Peyer's patch (tissue), 4 donors: ENCODE measurements at regions not wholly inside any gene's neighbourhood (a gene's known extent, or its start where the extent isn't known, plus 50 kb on each side); places are given as distances from the start of the nearest gene placed in this dataset.

Experiments used
- DNase-seq, 3 donors: peaks; one replicate each; pipeline ENCODE4 v3.0.0-alpha.2; 2017 to 2019
- H3K27ac ChIP-seq, 4 donors: fragments of 200-600 bp; sonication (generic); one replicate each; pipeline ENCODE4 v1.5.1; 2016 to 2019
- H3K27me3 ChIP-seq, 2 donors: fragments of 200-600 bp; sonication (generic); one replicate each; pipeline ENCODE4 v1.5.1; 2019
- H3K36me3 ChIP-seq, 3 donors: fragments of 200-600 bp; sonication (generic); one replicate each; pipeline ENCODE4 v1.5.1; 2016 to 2019
- H3K4me1 ChIP-seq, 4 donors: fragments of 200-600 bp; sonication (generic); one replicate each; pipeline ENCODE4 v1.5.1; 2016 to 2019
- H3K4me3 ChIP-seq, 4 donors: fragments of 200-600 bp; sonication (generic); 1 replicate in 3 of 4; 2 replicates in 1 of 4; pipeline ENCODE4 v1.5.1; 2016 to 2019; ENCODE audit warnings: mild to moderate bottlenecking in 1 of 4
- H3K9me3 ChIP-seq, 4 donors: fragments of 200-600 bp; sonication (generic); one replicate each; pipeline ENCODE4 v1.5.1; 2016 to 2019; ENCODE audit warnings: mild to moderate bottlenecking in 1 of 4
- POLR2A ChIP-seq, 2 donors: fragments of 450-650 bp; IDR thresholded peaks; one replicate each; pipeline ENCODE4 v1.5.1; 2017; ENCODE audit warnings: antibody characterized with exemption in 2 of 2, mild to moderate bottlenecking in 2 of 2, moderate library complexity in 2 of 2
- TF ChIP-seq, protein P1 (sequence below), 6 experiments: fragments of 450-650 bp in 4 of 6; fragments of 200-600 bp in 2 of 6; sonication (generic) in 1 of 6; IDR thresholded peaks; one replicate each; pipeline ENCODE4 v1.5.1; 2017 to 2019; ENCODE audit warnings: antibody characterized with exemption in 6 of 6, mild to moderate bottlenecking in 3 of 6, moderate library complexity in 1 of 6

DNA sequence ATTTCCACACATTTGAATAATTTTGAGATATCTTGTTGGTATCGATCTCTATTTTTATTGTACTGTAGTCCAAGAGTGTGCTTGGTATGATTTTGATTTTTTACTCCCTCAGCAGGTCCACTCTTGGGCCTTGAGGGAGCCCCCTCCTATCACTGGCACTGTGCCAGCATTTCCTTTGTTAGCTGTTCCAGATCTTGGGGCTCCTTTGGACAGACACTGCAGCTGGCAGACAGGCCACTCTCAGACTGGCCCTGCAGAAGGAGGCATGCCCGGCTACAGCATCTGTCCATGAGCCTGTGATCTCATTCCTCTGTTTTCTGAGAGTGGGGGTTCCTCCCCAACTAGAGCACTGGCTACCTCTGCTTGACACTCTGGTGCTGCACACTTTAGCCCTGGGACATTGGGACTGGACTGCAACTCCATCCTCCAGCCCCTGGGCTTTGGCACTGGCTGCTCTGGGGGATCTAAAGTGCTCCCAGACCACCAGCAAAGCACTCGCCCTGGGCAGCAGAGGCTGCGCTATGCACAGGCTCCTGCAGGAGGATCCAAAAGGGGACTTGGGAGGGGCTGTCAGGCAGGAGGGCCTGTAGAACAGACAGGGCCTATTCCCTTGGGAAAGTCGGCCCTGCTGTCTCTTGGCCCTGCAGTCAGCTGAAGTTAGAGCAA, 271.3 kb upstream of the DMAC1 start:
- DNase-seq, result no peak
- Histone ChIP-seq H3K9me3 (no peaks in the 10 kb centered on the region), H3K27me3 (no peaks in the 10 kb centered on the region), H3K27ac (no peak overlapping the region), H3K4me3 (no peak overlapping the region), H3K4me1 (no peaks in the 10 kb centered on the region), H3K36me3 (no peaks in the 10 kb centered on the region)
- no peak for TF ChIP-seq POLR2A (IDR thresholded peaks at IDR 0.05)
- TF ChIP-seq, protein P1, sequence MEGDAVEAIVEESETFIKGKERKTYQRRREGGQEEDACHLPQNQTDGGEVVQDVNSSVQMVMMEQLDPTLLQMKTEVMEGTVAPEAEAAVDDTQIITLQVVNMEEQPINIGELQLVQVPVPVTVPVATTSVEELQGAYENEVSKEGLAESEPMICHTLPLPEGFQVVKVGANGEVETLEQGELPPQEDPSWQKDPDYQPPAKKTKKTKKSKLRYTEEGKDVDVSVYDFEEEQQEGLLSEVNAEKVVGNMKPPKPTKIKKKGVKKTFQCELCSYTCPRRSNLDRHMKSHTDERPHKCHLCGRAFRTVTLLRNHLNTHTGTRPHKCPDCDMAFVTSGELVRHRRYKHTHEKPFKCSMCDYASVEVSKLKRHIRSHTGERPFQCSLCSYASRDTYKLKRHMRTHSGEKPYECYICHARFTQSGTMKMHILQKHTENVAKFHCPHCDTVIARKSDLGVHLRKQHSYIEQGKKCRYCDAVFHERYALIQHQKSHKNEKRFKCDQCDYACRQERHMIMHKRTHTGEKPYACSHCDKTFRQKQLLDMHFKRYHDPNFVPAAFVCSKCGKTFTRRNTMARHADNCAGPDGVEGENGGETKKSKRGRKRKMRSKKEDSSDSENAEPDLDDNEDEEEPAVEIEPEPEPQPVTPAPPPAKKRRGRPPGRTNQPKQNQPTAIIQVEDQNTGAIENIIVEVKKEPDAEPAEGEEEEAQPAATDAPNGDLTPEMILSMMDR (IDR thresholded peaks at IDR 0.05), result no peak

GRCh38 chr9:8062459-8062858, 262.9 kb upstream of the DMAC1 start:
- no peak for DNase-seq
- no peaks in the 10 kb centered on the region for H3K36me3 ChIP-seq
- H3K4me3 ChIP-seq, result no peak overlapping the region
- TF ChIP-seq, protein P1 (IDR thresholded peaks at IDR 0.05), result no peak
- TF ChIP-seq POLR2A (IDR thresholded peaks at IDR 0.05), result no peak
- no peaks in the 10 kb centered on the region for H3K4me1 ChIP-seq
- no peaks in the 10 kb centered on the region for H3K27me3 ChIP-seq
- no peaks in the 10 kb centered on the region for H3K9me3 ChIP-seq
- H3K27ac ChIP-seq, result no peak overlapping the region

DNA sequence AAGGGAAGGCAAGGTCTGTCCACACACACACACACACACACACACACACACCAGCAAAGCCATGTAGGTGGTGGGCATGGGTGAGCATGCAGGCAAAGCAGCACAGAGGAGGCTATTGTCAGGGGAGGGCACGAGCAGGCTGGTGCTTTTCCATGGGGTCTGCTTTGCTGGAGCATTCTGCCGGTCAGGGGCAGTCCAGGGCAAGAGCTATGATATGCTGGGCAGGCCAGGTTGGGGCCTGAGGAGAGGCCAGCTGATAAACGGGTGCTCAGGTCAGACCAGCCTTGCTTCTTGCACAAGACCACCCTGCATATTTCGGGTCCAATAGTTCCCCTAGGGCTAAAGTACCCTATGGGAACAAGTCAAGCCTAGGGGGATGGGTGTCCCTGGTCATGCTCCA, 253.9 kb upstream of the DMAC1 start:
- DNase-seq, result no peak
- no peaks in the 10 kb centered on the region for H3K4me1 ChIP-seq
- no peaks in the 10 kb centered on the region for H3K27me3 ChIP-seq
- no peak for TF ChIP-seq POLR2A (IDR thresholded peaks at IDR 0.05)
- TF ChIP-seq, protein P1 (IDR thresholded peaks at IDR 0.05), result no peak
- H3K27ac ChIP-seq, result no peak overlapping the region
- H3K4me3 ChIP-seq, result no peak overlapping the region
- H3K36me3 ChIP-seq, result no peaks in the 10 kb centered on the region
- no peaks in the 10 kb centered on the region for H3K9me3 ChIP-seq

DNA sequence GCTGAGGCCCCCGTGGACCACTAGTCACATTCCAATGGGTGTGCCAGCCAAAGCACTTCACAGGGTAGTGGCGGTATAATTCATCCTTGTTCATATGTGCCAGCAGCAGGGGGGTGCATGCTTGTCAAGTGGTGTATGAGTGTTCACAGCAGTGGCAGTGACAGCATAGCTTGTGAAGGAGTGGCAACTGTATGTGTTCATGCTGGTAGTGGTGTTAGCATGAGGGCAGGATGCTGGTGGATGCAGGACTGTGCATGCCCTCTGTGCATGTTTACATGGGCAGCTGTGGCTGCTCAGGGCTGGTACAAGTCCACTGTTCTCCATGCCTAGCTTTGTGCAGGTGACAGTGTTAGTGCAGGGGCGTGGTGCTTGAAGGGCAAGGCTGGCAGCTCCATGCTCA, 253.4 kb upstream of the DMAC1 start:
- DNase-seq, result no peak
- H3K4me1 ChIP-seq, result no peaks in the 10 kb centered on the region
- no peaks in the 10 kb centered on the region for H3K9me3 ChIP-seq
- no peak overlapping the region for H3K27ac ChIP-seq
- TF ChIP-seq, protein P1 (IDR thresholded peaks at IDR 0.05), result no peak
- TF ChIP-seq POLR2A (IDR thresholded peaks at IDR 0.05), result no peak
- no peak overlapping the region for H3K4me3 ChIP-seq
- no peaks in the 10 kb centered on the region for H3K36me3 ChIP-seq
- no peaks in the 10 kb centered on the region for H3K27me3 ChIP-seq

DNA sequence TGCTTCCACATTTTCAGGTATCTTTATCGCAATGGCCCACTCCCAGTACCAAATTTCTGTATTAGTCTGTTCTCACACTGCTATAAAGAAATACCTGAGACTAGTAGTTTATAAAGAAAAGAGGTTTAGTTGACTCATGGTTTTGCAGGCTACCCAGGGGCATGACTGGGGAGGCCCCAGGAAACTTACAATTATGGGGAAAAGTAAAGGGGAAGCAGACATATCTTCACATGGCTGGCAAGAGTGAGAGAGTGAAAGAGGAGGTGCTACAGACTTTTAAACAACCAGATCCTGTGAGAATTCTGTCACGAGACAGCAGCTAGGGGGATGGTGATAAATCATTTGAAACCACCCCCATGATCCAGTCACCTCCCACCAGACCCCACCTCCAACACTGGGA, 238.2 kb upstream of the DMAC1 start:
- TF ChIP-seq, protein P1 (IDR thresholded peaks at IDR 0.05), result no peak
- no peak for DNase-seq
- Histone ChIP-seq H3K27me3 (no peaks in the 10 kb centered on the region), H3K4me3 (no peak overlapping the region), H3K36me3 (no peaks in the 10 kb centered on the region), H3K4me1 (no peaks in the 10 kb centered on the region), H3K9me3 (peaks cover 0 to 4% (median 0%) of the 10 kb centered on the region in 4 donors), H3K27ac (no peak overlapping the region)
